G401 (cell line): ENCODE measurements at regions not wholly inside any gene's neighbourhood (a gene's known extent, or its start where the extent isn't known, plus 50 kb on each side); places are given as distances from the start of the nearest gene placed in this dataset.
A peak's percentile ranks its signal among the peaks of the same experiment; 100 is the strongest.

Experiments used
- DNase-seq: peaks from one replicate; pipeline ENCODE4 v3.0.0-alpha.2; 2015; ENCODE audit warnings: low spot score
- in situ Hi-C: cut with HindIII; loops from 2 replicates; pipeline ENCODE4 v1.10.0; 2016; ENCODE audit warnings: low sequenced_read_pairs, mixed read lengths

GRCh38 chr2:226073496-226074160 is 674.1 kb downstream of the NYAP2 start:
- in situ Hi-C loops, result no loop called here

DNA sequence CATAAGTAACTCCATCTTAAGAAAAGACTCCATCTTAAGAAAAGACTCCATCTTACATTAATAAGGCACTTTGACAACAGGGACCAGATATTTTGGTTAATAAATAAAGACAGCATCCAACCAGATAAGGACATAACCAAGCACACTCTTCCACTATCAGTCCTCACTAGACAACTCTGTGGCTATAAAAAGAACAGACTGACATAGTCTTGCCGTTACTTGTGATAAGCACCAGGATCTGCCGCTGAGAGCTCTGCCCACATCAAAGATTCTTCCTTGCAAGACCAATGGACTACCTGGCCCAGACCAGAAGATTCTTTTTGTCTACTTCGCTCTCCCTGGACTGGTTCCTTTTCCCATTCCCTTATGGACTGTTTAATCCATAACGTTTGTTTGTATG is 667.4 kb downstream of the NYAP2 start:
- no peak for DNase-seq
- in situ Hi-C loops, result no loop called here

More at GRCh38 chr2:226073496-226074160, 674.1 kb downstream of the NYAP2 start:
- no peak for DNase-seq

DNA sequence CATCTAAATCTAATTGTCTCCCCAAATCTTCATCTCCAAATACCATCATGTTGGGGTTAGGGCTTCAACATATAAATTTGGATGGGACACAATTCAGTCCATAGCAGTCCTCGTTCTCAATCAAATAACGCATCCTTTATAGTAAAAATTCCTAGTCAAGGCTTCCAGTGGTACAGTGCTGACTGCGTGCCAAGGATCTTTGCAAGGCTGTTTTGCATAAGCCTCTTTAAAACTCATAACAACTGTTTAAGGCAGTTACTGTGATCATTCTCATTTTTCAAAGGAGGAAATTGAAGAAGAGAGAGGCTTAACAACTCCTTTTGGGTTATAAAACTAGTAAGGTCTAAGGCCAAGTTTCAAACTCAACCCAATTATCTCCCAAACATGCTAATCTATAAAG is 666.9 kb downstream of the NYAP2 start:
- in situ Hi-C loops, result no loop called here
- no peak for DNase-seq

- DNase-seq, result no peak
- in situ Hi-C loops, result no loop called here
Measured at GRCh38 chr2:226064932-226065570, 665.5 kb downstream of the NYAP2 start.

GRCh38 chr2:226063704-226064440 is 664.4 kb downstream of the NYAP2 start:
- in situ Hi-C loops, result no loop called here

DNA sequence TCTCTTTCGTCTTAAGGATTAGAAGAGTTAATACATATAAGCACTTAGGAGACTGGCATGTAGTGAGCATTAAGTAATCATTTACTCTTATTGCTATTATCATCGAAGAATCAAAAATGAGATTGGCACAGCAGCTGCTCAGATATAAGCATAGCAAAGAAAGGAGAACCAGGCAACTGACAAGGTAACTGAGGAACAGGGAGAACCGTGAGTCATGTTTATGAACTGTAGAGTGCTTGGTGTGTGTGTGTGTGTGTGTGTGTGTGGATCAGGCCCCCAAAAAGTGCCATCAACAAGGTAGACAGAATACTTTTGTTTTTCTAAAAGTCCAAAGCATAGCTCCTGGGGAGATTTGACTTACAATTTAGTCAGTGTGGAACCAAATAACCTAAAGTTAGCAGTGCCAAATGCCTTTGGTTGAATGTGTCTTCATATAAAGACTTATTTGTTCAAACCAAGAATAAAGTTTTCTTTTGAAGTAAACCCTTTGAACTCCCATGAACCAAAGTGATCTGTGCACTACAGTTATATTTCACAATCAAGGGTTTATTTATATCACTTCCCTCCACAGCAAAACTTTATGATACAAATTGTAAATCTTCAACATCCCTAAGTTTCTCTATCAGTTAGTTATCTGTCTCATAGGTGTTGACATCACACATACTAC is 660.6 kb downstream of the NYAP2 start:
- DNase-seq, result no peak
- in situ Hi-C loops, result no loop called here

More at GRCh38 chr2:226063704-226064440, 664.4 kb downstream of the NYAP2 start:
- no peak for DNase-seq

DNA sequence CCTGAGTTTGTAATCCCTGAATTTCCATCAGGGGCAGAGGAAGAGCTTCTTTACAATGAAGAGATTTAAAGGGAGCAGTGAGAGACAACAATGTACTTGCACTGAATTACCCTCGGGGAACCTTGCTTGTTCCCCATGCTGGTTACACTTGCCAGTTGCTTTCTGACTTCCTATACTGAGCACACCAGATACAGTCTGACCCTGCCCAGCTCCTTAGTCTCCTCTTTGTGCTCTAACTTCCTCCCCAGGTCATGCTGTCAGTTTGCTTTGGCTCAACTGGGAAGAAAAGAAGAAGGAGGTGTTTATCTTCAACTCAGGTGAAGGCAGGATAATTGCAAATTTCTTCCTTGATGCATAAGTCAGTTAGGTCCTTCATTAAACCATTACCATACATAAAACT is 658.4 kb downstream of the NYAP2 start:
- in situ Hi-C loops, result no loop called here
- DNase-seq, result no peak

- in situ Hi-C loops, result no loop called here
Measured at GRCh38 chr2:226057365-226057764, 657.9 kb downstream of the NYAP2 start.

DNA sequence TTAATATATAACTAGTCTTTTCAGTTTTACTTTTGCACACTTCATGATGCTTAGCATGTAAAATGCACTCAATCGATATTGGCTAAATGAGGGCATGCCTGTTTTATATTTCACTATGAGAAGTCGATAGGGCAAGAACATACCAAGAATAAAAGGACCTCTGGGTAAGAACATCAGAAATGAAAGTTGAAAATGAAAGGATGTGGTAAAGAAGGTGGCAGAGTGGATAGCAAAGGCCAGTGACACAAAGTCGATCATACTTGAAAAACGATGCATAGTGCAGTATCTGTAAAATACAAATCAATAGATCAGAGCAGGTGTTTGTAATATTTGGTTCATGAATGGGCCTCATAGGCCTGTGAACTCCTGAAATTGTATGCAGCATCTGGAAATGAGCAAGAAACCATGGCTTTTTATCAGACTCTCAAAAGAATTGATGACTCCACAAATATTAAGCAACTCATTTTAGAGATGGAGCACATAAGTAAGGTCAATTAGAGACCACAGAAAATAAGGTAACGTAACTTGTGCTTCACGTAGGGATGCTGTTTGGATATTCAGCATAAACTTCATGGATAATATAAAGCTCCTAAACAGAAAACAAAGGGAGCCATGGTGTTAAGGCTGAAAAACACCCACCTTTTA is 653.4 kb downstream of the NYAP2 start:
- in situ Hi-C loops, result no loop called here
- no peak for DNase-seq

More at GRCh38 chr2:226057365-226057764, 657.9 kb downstream of the NYAP2 start:
- no peak for DNase-seq

DNA sequence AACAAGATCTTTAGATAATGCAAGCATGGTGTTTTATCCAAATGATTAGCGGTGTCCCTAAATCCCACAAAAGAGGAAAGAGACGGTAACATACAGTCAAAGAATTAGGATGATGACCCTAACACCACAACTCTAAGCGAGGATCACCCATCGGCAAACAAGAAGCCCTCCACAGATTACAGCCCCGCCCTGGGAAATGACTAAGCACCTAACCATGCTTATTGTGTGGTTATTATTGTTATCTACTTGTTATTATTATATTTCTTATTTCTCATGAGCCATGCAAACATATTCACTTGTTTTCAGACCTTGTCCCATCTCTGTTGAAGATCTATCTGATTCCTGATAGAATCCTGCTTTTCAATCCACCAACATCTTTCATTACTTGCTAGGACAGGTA is 651.3 kb downstream of the NYAP2 start:
- in situ Hi-C loops, result no loop called here
- no peak for DNase-seq

- no peak for DNase-seq
- in situ Hi-C loops, result no loop called here
Measured at GRCh38 chr2:226048611-226049010, 649.1 kb downstream of the NYAP2 start.

GRCh38 chr2:226045080-226045479 is 645.6 kb downstream of the NYAP2 start:
- in situ Hi-C loops, result no loop called here
- no peak for DNase-seq

- in situ Hi-C loops, result no loop called here
- DNase-seq, result no peak
Measured at GRCh38 chr2:226040344-226040900, 640.9 kb downstream of the NYAP2 start.

DNA sequence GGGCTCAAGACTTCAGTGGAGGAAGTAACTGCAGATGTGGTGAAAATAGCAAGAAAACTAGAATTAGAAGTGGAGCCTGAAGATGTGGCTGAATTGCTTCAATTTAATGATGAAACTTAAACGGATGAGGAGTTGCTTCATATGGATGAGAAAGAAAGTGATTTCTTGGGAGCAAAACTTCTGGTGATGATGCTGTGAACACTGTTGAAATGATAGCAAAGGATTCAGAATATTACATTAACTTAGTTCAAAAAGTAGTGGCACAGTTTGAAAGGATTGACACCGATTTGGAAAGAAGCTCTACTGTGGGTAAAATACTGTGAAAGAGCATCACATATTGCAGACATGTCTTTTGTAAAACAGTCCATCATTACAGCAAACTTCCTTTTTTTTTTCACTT is 638.0 kb downstream of the NYAP2 start:
- DNase-seq, result no peak
- in situ Hi-C loops, result no loop called here

DNA sequence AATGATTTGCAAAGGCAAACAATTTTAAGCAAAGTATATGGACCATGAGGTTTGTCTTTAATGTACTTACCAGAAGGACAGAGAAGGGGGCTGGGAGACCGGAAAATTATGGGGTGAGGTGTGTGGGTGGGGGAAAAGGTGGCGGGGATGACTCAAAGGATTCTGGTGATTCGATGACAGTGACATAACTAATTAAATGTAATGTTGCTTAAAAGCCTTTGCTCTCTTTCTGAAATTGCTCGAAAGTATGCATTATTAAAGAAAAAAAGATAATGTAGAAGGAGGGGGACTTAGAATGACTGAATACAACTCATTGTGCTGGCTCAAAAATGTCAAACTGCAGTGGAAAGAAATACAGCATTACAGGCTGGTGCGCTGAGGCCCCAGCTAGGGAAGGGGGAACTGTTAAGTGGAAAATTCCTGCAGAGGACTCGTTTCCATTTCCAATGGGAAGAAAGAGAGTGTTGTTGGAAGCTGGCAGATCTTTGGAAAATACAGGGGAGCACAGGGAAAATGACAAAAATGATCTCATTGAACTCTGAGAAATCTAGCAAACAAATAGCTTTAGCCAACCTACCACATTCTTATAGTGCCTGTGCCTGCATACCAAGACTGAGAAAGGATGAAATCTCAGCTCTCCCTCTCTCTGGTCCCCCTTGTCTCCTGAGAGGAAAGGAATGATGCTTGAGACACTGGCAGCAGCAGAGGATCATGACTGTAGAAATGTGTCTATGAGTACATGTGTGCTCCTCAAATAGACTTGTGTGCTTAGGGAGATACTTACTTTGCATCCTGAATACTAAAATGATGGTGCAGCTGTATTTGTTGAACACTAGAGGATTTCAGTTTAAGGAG is 632.4 kb downstream of the NYAP2 start:
- DNase-seq, result peak; percentile 61

GRCh38 chr2:226030788-226031646 is 631.5 kb downstream of the NYAP2 start:
- in situ Hi-C loops, result no loop called here
- DNase-seq, result peak; percentile 78

More for the DNA sequence above, 632.4 kb downstream of the NYAP2 start:
- in situ Hi-C loops, result no loop called here

- in situ Hi-C loops, result no loop called here
- no peak for DNase-seq
Measured at GRCh38 chr2:226030369-226030768, 630.9 kb downstream of the NYAP2 start.
